ENCODE measurements at regions not wholly inside any gene's neighbourhood (a gene's known extent, or its start where the extent isn't known, plus 50 kb on each side); places are given as distances from the start of the nearest gene placed in this dataset.

DNA sequence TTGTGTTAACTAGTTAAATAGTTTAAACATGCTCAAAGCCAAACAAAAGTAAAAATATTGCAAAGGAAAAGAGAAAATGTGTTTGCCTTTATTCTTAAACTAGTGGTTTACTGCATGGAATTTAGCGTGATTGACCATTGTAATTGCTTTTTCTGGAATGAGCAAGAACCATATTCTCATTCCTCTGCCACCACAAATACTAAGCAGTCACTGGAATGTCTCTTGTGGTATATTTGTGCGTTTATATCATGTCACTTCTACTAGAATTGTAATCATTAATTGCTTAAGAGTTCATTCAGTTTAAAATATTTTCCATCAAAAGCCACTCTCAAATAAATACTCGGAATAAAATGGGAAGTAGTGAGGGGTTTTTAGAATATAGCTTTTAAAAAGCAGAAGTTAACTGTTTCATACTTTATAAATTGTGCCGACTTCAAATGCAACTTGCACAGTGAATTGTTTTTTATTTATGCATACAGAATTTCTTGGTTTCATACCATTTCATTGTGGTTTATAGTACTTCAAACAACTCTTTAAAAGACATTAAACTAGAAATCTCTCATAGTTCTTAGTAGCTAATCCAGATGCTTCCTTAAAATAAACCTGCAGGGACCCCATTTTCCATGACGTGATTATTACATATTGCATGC lies 288.1 kb downstream of the EPHA4 start:
- no peak for DNase-seq

DNA sequence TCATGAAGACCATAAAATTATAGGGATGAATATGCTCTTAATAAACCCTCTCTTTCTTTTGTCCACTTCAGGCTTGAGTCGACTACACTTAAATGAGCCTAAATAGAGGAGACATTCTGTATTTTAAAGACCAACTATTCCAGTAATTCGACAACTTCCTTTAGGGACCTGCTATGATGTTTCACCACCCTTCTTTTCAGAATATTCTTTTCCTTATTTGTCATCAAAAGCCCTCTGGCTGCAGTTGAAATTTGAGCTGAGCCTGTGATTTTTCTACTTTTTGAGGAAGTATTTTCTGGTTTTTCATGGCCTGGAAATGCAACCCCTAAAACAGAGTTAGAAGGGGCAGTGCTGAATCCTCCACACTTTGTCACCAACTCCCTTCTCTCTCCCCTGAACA lies 287.0 kb downstream of the EPHA4 start:
- DNase-seq = no peak

DNA sequence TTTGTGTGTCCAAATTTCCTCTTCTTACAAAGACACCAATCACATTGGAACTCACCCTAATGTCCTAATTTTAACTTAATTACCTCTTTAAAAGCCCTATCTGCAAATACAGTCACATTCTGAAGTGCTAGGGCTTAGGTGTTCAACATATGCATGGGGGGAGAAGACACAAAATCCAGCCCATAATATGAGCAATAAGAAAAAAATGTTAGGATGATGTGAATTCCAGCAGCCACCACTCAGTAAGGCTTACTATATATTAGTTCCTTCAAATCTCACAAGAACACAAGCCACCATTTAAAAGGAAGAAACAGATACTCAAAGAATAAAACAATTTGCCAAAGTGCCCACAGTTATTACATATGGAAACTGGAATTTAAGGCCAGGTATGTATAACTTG lies 285.7 kb downstream of the EPHA4 start:
- no peak for DNase-seq

DNA sequence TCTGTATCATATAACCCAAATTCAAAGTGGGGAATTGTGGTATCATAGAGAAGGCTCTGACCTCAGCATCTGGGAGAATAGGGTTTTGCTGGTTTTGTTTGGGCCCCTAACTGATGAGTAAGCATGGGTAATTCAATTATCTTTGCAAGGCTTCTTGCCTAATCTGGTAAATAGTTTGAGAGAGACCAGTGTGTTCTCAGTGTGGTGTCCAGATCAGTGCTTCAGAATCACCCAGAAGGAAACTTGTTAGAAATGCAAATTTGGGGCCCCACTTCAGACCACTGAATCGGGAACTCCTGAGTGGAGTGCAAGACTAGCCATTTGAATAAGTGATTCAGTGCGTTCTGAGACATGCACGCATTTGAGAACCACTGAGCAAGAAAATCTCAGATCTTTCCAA lies 282.7 kb downstream of the EPHA4 start:
- DNase-seq = no peak

DNA sequence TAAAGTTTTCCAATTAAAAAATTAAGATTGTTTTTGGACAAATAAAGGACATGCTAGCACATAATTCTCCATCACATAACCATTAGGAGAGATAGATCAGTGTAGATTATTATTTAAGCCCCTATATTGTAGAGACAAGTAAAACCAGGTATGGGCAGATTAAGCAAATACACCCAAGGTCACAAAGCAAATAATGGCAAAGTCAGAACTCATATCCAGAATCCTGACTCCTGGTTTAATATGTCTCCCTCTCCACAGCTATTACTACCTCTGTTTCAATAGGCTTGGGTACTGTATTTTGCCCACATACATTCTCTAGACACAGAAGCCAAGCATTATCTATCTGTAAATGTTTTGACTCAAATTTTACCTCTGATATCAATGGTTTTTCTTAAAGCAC lies 282.3 kb downstream of the EPHA4 start:
- DNase-seq = no peak

DNA sequence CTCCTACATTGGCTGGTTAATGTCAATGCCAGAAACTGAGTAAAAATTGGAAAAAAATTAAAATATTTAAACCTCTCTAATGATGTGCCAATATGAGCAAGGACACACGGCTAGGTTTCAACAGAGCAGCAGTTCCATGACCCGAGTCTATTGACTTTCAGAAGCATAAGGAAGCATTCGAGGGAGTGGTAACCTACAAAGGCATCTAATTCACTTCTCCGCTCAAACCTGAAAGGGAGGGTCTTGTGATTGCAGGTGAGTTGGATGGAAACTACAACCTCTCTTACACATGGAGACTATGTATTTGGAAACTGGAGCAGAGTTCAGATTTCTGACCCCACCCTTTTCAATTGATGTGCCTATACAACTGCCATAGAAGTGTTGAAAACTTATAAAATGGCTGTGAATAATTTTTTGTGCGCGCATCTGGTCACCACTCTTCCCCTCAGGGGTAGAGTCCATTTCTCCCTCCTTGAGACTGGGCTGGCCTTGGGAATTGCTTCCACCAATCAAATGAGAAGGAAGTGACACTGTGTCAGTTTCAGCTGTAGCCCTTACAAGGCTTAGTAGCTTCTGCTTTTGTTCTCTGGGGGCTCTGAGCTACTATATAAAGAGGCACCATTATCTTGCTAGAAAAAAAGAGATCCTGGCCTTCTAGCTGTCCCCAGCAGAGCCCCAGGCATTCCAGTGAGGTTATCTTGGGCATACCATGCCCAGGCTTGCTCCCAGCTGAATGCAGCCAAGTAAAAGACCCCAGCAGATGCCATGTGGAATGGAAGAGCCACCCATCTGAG lies 278.0 kb downstream of the EPHA4 start:
- DNase-seq = no peak

DNA sequence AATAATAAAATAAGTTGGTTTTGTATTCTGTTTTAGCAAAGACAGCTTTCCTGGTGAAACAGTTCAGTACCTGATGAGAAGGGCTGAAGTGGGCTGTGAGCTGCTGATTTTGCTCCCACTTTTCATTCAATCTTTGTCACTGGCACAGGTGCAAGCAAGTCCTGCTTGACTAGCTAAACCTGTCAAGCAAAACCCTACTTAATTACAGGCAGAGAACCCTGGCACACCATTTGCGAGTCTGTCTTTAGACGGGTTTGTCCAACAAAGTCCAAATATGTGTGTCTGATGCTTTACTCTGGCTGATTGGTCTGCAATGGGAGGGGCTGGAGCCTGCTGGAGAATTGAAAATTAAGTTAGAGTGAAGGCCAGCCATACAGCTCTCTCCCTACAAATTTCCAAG lies 267.2 kb downstream of the EPHA4 start:
- DNase-seq = no peak

DNA sequence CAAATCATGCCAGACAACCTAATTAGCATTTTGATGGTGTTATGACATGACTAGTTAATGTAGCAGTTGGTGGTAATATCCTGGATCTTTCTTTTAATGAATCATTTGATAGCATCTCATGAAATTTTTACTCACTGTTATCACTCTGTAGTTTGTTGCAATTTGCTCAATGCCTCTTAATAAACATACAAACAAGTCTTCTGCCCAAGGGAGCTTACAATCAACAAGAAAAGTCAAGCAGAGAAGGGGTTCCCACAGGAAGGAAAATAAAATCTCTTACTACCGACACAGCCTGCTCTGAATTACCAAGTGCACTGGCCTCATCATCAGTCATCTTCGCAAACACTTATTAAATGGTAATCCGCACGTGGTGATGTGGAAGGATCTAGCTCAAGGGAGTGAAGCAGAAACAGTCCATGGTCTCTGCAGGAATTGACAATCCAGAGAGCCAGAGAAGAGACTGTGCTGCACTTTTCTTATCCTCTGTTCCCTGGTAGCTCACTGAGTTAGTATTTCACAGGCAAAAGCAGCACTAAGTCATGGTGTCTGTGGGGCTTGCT lies 263.5 kb downstream of the EPHA4 start:
- DNase-seq = no peak

DNA sequence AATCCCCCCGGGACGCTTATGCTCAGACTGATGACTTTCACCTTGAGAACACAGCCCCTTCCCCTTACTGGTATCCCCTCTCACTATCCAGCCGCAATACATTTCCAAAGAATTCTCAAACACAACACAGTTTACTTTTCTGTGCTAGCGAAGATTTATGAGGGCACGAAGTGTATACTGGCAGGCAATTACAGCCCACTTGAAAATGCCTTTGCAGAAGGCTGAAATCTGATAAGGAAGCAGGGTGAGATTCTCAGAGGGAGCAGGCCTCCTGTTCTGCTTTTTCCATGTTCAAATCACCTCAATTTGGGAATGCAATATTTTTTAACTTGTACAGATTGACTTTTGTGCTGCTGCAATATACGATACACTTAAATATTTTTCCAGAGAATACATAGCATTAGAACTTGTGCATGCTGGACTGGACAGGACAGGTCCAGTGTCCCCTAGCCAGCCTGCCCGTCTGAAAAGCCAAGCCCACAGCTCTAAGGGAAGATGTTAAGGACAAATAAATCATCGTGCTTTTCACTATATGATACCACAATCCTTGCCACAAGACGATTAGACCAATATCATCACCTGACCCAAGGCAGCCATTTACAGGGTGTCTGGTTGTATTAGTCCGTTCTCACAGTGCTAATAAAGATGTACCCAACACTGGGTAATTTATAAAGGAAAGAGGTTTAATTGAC lies 262.1 kb downstream of the EPHA4 start:
- DNase-seq = no peak

DNA sequence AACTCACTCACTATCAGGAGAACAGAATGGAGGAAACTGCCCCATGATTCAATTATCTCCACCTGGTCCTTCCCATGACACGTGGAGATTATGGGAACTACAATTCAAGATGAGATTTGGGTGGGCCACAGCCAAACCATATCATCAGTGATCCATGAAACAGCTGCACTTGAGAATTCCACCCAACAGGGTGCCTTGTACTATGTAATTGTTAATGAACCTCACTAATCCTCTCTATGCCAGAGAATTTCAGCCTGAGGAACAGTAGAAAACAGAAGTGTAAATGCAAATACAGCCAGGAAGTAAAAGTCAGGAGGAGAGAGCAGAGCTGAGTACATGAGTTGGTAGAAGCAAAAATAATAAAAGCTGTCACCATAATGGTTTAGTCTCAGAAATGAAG lies 261.4 kb downstream of the EPHA4 start:
- no peak for DNase-seq

DNA sequence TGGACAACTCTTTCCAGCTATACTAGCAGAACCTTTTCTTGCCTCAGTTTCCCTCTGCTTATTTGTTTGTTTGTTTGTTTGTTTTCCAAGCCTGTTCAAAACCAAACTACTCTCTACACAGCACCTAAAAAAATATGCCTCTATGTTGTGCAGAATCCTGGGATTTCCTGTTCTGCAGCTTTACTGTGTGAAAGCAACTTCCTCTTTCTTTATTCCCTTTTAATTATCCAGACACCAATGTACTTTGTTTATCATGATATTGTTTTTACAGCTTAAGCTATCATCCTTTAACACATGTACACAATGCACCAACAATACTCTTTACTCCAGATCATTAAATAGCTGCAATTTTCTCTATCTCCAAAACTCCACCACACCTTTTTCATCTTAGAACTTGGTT lies 259.5 kb downstream of the EPHA4 start:
- DNase-seq = no peak

DNA sequence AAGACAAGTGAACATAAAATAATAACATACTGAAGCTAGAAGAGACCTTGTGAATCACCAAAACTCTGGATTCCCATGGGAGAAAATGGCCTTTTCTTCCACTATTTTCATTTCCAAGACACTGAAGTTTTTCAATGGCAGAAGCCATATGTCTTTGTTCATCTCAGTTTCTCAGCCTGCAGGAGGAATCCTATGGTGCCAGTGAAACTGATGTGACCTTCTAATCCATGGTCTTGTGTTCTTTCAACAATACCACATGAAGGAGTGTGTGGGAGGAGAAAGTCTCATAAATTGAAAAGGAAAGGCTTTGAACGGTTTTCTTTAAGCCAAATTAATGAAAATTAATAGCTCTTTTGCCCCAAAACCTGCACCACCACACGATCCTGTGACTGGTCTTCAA lies 257.3 kb downstream of the EPHA4 start:
- no peak for DNase-seq

DNA sequence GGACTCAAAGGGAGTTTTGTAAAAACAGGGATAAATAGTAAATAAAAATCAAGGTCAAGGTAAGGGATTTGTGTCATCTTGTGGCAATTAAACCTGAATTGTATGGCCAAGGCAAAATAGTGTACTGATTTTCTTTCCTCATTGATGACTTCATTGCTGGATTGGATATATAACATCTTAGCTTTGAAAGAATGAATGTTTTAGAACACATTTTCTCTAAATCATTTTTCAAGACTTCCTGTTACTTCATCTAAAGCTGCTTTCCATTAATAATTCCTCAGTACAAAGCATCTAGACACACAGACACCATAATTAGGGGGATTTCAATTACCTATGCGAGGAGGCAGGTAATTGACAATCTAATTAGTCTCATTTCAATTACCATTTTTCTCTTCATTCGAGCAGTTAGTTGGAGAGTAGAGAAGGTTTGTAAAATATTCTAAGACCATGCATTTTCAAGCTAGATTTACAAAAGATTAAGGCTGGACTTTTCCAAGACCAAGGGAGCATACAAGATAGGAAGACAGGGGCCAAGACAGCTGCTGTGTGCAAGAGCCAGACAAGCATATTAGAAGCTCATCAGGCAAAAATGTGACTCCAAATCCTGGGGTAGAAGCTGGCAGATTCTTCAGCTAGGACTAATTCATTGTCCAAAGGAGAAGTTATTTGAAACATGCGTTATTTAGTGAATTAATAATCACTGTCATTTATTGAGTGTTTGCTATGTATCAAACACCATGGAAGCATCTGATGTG lies 253.6 kb downstream of the EPHA4 start:
- DNase-seq = no peak

DNA sequence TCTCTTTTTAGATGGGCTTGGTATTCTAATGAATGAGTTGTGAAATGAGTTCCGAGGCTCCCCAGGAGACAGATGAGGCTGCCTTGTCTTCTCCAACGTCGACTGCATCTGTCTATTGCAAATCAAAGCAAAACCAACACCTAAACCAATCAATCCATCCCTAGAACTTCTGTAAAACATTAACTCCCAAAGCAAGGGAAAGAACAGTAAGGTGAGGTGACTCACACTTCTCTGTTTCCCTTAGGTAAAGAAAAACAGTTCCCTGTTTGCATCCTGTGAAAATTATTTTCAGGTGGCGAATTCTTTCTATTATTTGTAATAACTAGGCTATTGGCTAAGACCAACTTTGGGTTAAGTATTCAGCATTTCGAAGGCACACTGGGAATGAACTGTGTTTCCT lies 249.4 kb downstream of the EPHA4 start:
- no peak for DNase-seq

DNA sequence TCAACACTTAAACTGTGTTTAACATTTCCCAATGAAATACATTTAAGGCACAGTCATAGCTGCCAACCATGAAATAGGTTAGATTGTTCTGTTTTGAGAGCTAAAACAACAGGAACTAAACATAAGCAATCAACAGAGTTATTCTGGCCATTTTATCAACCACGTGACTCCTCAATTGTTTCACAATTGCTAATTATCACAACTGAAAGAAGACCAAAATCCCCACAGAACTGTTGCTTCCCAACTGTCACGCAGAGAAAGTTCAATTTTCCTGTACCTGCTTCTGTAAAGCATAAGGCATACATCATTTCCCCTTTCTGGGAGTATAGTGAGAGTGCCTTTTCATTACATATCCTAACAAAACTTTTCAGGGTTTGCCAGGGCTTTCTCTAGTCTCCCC lies 248.6 kb downstream of the EPHA4 start:
- no peak for DNase-seq

DNA sequence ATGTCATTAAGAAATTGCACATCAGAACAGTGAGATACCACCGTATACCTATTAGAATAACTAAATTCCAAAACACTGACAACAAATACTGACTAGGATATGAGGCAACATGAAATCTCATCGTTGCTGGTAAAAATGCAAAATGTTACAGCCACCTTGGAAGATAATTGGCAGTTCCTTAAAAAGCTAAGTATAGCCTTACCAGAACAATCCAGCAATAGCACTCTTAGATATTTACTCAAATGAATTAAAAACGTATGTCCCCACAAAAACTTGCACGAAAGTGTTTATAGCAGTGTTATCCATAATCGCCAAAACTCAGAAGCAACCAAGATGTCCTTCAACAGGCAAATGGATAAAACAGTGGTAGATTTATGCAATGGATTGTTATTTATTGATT lies 241.7 kb downstream of the EPHA4 start:
- DNase-seq = no peak

DNA sequence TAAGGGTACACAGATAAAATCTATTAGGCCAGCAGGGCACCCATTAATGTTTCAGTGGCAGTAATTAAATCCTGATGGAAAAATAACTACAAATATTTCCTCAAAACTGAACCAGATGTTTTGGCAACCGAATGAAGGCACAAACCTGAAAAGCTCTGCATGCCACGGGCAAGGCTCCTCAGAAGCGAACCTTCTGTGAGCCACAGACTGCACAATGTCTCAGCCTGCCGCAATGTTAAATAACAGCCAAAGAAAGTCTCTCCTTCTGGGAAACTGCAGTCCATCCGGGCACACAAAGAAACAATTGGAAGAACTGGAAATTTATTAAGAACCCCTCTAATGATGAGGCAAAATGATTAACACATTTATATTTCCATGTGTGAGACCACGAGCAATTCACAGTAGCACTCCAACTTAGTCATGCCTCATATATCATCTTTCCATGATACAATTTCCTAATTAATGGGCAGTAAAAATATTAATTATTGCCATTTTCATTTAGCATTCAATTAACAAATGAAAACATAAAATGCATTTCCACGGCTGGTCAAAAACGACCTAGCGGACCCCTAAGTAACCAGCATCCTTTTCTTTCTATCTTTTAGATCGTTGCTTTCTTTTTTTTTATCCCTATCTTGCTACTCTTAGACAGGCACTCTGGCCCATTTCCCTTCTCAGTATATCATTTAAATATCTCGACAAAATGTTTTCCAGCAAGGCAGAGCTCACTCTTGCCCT lies 237.5 kb downstream of the EPHA4 start:
- DNase-seq = no peak

DNA sequence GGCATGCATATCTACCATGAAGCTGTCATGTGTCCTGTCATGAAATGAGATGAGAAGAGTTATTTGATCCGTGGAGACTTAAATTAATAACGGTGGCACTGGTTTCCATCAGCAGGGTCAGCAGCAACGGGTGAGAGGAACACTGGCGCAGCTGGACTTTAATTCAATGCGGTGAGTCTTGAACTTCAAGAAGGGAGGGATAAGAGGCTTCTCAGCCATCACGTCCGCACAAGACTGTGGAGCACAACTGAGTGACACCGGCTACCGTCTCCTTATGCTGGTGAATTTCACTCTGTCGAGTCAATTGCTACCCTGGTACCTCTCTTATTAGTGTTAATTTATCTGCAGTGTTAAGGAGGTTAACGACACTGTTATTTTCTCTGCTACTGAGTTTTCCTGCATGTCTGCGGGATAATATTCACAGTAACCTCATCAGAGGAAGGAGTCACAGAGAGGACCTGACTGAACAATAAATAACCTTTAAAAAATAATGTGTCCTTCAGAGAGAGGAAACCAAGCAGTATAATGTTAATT lies 236.8 kb downstream of the EPHA4 start:
- no peak for DNase-seq

DNA sequence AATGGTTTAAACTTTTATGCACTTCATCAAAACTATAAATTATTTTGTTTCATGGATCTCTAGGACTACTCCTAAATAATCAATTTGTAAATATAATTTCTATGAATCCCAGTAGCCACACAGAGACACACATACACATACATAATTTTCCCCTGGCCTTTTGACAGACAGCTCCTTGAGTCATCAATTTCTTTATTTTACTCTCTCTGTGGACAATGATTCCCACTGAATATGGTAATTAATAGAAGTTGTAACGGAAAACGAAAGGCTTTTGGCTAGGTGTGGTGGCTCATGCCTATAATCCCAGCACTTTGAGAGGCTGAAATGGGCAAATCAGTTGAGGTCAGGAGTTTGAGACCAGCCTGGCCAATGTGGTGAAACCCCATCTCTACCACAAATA lies 235.1 kb downstream of the EPHA4 start:
- no peak for DNase-seq

DNA sequence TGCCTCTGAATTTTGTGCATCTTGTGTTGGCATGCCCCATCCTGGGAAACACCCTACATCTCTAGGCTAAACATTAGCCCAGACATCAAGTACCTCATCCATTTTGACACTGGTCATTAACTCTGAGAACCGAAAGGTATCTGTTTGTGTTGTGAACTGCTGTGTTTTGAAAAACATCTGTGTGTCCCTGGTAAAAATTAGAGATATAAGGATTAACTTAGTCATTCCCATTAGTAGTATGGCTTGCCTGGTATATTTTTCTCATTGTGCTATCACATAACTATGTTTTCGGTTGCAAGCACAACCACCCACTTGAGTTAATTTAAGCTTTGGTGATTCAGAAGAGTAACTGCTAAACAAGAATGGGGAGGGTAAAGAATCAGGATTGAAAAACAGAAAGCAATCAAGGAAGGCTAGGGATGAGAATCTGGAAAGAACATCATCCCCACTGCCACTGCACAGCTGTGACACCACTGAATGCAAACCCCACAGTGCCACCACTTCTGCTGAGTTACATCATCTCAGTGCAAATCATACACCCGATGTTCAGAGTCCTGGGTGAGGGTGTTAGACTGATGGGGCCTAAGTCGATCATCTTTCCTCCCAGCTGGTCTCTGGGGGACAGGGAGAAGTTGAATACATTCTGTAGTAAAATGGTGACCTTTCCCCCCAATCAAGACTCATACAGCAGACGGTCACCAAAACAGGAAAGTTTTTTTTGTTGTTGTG lies 234.0 kb downstream of the EPHA4 start:
- DNase-seq = no peak

DNA sequence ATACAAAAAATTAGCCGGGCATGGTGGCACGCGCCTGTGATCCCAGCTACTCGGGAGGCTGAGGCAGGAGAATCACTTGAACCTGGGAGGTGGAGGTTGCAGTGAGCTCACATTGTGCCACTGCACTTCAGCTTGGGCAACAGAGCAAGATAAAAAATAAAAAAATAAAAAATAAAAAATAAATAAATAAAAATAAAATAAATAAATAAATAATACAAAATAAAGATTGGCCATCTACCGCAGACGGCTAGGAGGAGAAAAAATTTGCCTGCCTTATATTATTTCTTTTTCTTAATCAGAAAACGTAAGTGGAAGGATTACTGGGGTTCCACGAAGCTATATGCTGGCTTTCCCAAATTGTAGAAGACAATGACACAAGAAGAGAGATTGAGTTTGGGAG lies 229.7 kb downstream of the EPHA4 start:
- DNase-seq = no peak
